PC-3 (cell line): ENCODE measurements at regions not wholly inside any gene's neighbourhood (a gene's known extent, or its start where the extent isn't known, plus 50 kb on each side); places are given as distances from the start of the nearest gene placed in this dataset.
A peak's percentile ranks its signal among the peaks of the same experiment; 100 is the strongest.

Source experiments
- ATAC-seq: fragments of 200-7000 bp; cut with Tn5 transposase; 2 replicates; pipeline ENCODE4 v1.9.1; 2020; ENCODE audit warnings: mild to moderate bottlenecking, moderate library complexity
- BruUV-seq: library from RNA; stranded (reverse); fragments of 400-500 nt; replicated peaks from 2 replicates; lab custom pipeline; 2021; lab: Mats Ljungman, UMichigan
- CTCF ChIA-PET: fragments of 300-600 bp; sonication (Branson Sonifier 250); formaldehyde crosslinking; loops from one replicate; lab custom pipeline; 2022; ENCODE audit warnings: antibody characterized with exemption; lab: Charles Lee
- POLR2A ChIA-PET: fragments of 300-600 bp; sonication (Branson Sonifier 250); formaldehyde crosslinking; loops from one replicate; lab custom pipeline; 2022; ENCODE audit warnings: antibody characterized with exemption; ENCODE audit not compliant: unreplicated experiment; lab: Charles Lee
- DNase-seq: peaks from one replicate; pipeline ENCODE4 v3.0.0-alpha.2; 2015
- H2AFZ ChIP-seq: fragments of 300-600 bp; sonication (generic); 2 replicates; pipeline ENCODE4 v1.6.0; 2016; ENCODE audit warnings: antibody characterized with exemption, low read length
- H3F3A ChIP-seq: fragments of 300-600 bp; sonication (generic); one replicate; pipeline ENCODE4 v1.6.0; 2017; ENCODE audit warnings: antibody characterized with exemption, low read length, control low read depth, mild to moderate bottlenecking; ENCODE audit not compliant: unreplicated experiment
- H3K27ac ChIP-seq: fragments of 300-600 bp; sonication (generic); 2 replicates; pipeline ENCODE4 v1.5.1; 2016; ENCODE audit warnings: mild to moderate bottlenecking, low read length
- H3K27me3 ChIP-seq: fragments of 300-600 bp; sonication (generic); 2 replicates; pipeline ENCODE4 v1.6.1; 2016; ENCODE audit warnings: low read length, mixed read lengths
- H3K36me3 ChIP-seq: fragments of 300-600 bp; sonication (generic); 2 replicates; pipeline ENCODE4 v1.6.1; 2016; ENCODE audit warnings: low read depth, mixed run types, low read length, mixed read lengths
- H3K4me1 ChIP-seq: fragments of 300-600 bp; sonication (generic); 2 replicates; pipeline ENCODE4 v1.5.1; 2016; ENCODE audit warnings: low read length; ENCODE audit not compliant: insufficient read depth
- H3K4me2 ChIP-seq: fragments of 300-600 bp; sonication (generic); 2 replicates; pipeline ENCODE4 v1.6.0; 2016; ENCODE audit warnings: low read length
- H3K4me3 ChIP-seq: fragments of 300-600 bp; sonication (generic); 2 replicates; pipeline ENCODE4 v1.5.1; 2016; ENCODE audit warnings: mild to moderate bottlenecking, low read length, mixed read lengths
- H3K79me2 ChIP-seq: fragments of 300-600 bp; sonication (generic); 2 replicates; pipeline ENCODE4 v1.6.1; 2017; ENCODE audit warnings: low read length, mixed read lengths
- H3K9ac ChIP-seq: fragments of 300-600 bp; sonication (generic); 2 replicates; pipeline ENCODE4 v1.6.0; 2016; ENCODE audit warnings: mild to moderate bottlenecking, low read length
- H3K9me2 ChIP-seq: fragments of 300-600 bp; sonication (generic); replicated peaks from 2 replicates; pipeline ENCODE4 v1.6.1; 2016; ENCODE audit warnings: mixed run types, low read length, mixed read lengths
- H3K9me3 ChIP-seq: fragments of 300-600 bp; sonication (generic); 2 replicates; pipeline ENCODE4 v1.6.1; 2016; ENCODE audit warnings: low read length, mixed read lengths
- H4K20me1 ChIP-seq: fragments of 300-600 bp; sonication (generic); 2 replicates; pipeline ENCODE4 v1.6.1; 2016; ENCODE audit warnings: low read length, mixed read lengths
- EZH2 ChIP-seq: fragments of 300-600 bp; sonication (generic); IDR thresholded peaks from one replicate; pipeline ENCODE4 v1.6.1; 2017; ENCODE audit warnings: antibody characterized with exemption, mild to moderate bottlenecking, low read length; ENCODE audit not compliant: unreplicated experiment
- EZH2phosphoT487 ChIP-seq: fragments of 300-600 bp; sonication (generic); IDR thresholded peaks from 2 replicates; pipeline ENCODE4 v1.6.1; 2018; ENCODE audit warnings: mild to moderate bottlenecking, antibody characterized with exemption, low read length, borderline replicate concordance
- intact Hi-C: fragments of 100-400 bp; cut with micrococcal nuclease; formaldehyde crosslinking; loops from 2 replicates; pipeline ENCODE4 v1.9.0; 2023
- TF ChIP-seq, protein P1 (sequence below): fragments of 300-600 bp; sonication (generic); conservative IDR thresholded peaks from 2 replicates; pipeline ENCODE4 v1.5.1; 2017; ENCODE audit warnings: antibody characterized with exemption, low read depth, mild to moderate bottlenecking, low read length

DNA sequence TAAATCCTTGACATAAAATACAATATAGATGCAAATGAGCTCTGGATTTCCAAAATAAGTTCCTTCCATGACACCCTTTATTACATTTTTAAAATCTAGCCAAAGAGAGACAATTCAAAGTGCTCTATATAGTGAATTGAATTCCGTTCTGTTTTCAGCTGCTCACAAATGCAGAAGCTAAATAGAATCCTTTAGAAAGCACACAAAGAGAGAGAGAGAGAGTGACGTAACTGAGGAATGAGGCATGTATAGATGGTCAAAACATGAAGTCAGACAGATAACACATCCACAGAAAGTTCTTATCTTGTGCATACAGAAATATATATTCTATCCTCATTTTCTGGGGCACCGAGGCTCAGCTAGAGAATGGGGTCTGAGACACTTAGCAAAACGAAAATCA is 344.7 kb upstream of the NETO1 start:
- no peaks in the 10 kb centered on the region for H3F3A ChIP-seq
- ATAC-seq: no peak
- no peaks in the 10 kb centered on the region for H3K79me2 ChIP-seq
- no peaks in the 10 kb centered on the region for H4K20me1 ChIP-seq
- H2AFZ ChIP-seq: no peak overlapping the region
- H3K27ac ChIP-seq: no peak overlapping the region
- H3K4me3 ChIP-seq: no peak overlapping the region
- no peak overlapping the region for H3K4me2 ChIP-seq
- ChIA-PET POLR2A (no interaction called here), CTCF (no interaction called here)
- H3K4me1 ChIP-seq: no peaks in the 10 kb centered on the region
- DNase-seq: no peak
- H3K9me2 ChIP-seq: no peaks in the 10 kb centered on the region
- no peaks in the 10 kb centered on the region for H3K27me3 ChIP-seq
- no TSS peak for BruUV-seq
- H3K9ac ChIP-seq: no peak overlapping the region
- H3K9me3 ChIP-seq: no peaks in the 10 kb centered on the region
- TF ChIP-seq, protein P1, sequence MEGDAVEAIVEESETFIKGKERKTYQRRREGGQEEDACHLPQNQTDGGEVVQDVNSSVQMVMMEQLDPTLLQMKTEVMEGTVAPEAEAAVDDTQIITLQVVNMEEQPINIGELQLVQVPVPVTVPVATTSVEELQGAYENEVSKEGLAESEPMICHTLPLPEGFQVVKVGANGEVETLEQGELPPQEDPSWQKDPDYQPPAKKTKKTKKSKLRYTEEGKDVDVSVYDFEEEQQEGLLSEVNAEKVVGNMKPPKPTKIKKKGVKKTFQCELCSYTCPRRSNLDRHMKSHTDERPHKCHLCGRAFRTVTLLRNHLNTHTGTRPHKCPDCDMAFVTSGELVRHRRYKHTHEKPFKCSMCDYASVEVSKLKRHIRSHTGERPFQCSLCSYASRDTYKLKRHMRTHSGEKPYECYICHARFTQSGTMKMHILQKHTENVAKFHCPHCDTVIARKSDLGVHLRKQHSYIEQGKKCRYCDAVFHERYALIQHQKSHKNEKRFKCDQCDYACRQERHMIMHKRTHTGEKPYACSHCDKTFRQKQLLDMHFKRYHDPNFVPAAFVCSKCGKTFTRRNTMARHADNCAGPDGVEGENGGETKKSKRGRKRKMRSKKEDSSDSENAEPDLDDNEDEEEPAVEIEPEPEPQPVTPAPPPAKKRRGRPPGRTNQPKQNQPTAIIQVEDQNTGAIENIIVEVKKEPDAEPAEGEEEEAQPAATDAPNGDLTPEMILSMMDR: no peak
- no peak for TF ChIP-seq EZH2
- intact Hi-C loops: no loop called here
- no peaks in the 10 kb centered on the region for H3K36me3 ChIP-seq

DNA sequence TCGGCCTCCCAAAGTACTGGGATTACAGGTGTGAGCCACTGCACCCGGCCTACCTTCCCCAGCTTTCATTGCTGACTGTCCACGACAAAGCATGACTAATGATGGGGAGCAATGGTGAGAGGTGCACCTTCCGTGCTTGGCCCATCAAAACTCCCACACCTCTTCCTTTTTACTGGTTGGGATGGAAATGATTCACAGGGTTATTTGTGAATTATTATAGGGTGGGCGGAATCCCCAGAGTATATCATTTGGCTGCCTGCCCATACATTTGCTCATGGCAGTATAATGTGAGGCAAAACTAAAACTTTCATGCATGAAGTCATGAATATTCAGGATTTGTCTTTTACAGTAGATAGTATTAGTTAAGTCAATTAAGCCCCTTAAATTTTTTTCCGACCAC is 334.2 kb upstream of the NETO1 start:
- no peaks in the 10 kb centered on the region for H3K27me3 ChIP-seq
- TF ChIP-seq EZH2 (no peak), EZH2phosphoT487 (no peak)
- TF ChIP-seq, protein P1: no peak
- no peak overlapping the region for H3K9ac ChIP-seq
- intact Hi-C loops: no loop called here
- no peak overlapping the region for H3K27ac ChIP-seq
- BruUV-seq: no TSS peak
- H4K20me1 ChIP-seq: no peaks in the 10 kb centered on the region
- H3K36me3 ChIP-seq: no peaks in the 10 kb centered on the region
- H3K4me3 ChIP-seq: no peak overlapping the region
- no peaks in the 10 kb centered on the region for H3K9me2 ChIP-seq
- no peaks in the 10 kb centered on the region for H3K79me2 ChIP-seq
- peak; percentile 71 for ATAC-seq
- H3K4me2 ChIP-seq: no peak overlapping the region
- POLR2A ChIA-PET: no interaction called here
- DNase-seq: peak; percentile 79
- no peaks in the 10 kb centered on the region for H3K9me3 ChIP-seq
- H2AFZ ChIP-seq: no peak overlapping the region
- H3F3A ChIP-seq: no peaks in the 10 kb centered on the region
- CTCF ChIA-PET: no interaction called here
- peaks cover 3% of the 10 kb centered on the region; the same call in 1 of the 2 replicates for H3K4me1 ChIP-seq

DNA sequence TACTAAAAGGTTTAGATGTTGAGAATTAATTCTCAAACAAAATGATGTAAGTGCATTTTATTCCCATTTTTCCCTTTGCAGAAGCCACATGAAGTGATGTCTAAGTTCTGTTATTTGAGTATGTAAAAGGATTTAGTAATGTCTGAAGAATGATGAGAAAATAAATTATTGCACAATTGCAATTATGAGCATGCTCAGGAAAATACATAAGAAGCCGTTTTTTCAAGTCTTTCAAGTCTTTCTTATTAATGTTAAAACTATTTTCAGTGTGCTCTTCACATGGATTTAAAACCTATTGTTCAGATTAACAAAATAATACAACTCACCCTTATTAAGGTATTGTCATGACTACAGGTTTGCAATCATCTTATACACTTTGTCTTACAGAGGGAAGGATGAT is 331.4 kb upstream of the NETO1 start:
- H3K27ac ChIP-seq: no peak overlapping the region
- H3F3A ChIP-seq: no peaks in the 10 kb centered on the region
- no peaks in the 10 kb centered on the region for H3K27me3 ChIP-seq
- DNase-seq: peak; percentile 11
- H3K9me3 ChIP-seq: no peaks in the 10 kb centered on the region
- no peak overlapping the region for H3K9ac ChIP-seq
- no TSS peak for BruUV-seq
- ChIA-PET CTCF (no interaction called here), POLR2A (no interaction called here)
- H3K4me1 ChIP-seq: peaks cover 3% of the 10 kb centered on the region; the same call in 1 of the 2 replicates
- H3K4me3 ChIP-seq: no peak overlapping the region
- no peaks in the 10 kb centered on the region for H3K79me2 ChIP-seq
- no peak overlapping the region for H2AFZ ChIP-seq
- no peak for ATAC-seq
- TF ChIP-seq, protein P1: no peak
- TF ChIP-seq EZH2: no peak
- TF ChIP-seq EZH2phosphoT487: no peak
- H4K20me1 ChIP-seq: no peaks in the 10 kb centered on the region
- intact Hi-C loops: no loop called here
- no peaks in the 10 kb centered on the region for H3K36me3 ChIP-seq
- no peaks in the 10 kb centered on the region for H3K9me2 ChIP-seq
- H3K4me2 ChIP-seq: no peak overlapping the region
